GM19397 (cell line): ENCODE measurements at regions not wholly inside any gene's neighbourhood (a gene's known extent, or its start where the extent isn't known, plus 50 kb on each side); places are given as distances from the start of the nearest gene placed in this dataset.
"Not testable (repeated sequence)": the region's sequence is repeated elsewhere in the genome, so short reads cannot be mapped to it uniquely, and the experiment has no call there.

ENCODE experiments used
- ATAC-seq: cut with Tn5 transposase; IDR thresholded peaks from one replicate; pipeline ENCODE4 v1.9.1; 2021; ENCODE audit warnings: mild to moderate bottlenecking, moderate library complexity; ENCODE audit not compliant: unreplicated experiment

- ATAC-seq, result no peak
Observed at GRCh38 chr5:32842813-32843530, 131.9 kb downstream of the NPR3 start.

- ATAC-seq, result no peak
Observed at GRCh38 chr5:32843531-32843895, 132.4 kb downstream of the NPR3 start.

- ATAC-seq, result no peak
Observed at GRCh38 chr5:32845171-32845570, 134.1 kb downstream of the NPR3 start.

- ATAC-seq, result no peak
Observed at GRCh38 chr5:32848120-32848519, 137.0 kb downstream of the NPR3 start.

GRCh38 chr5:32848681-32849080, 137.6 kb downstream of the NPR3 start:
- ATAC-seq, result no peak

GRCh38 chr5:32850817-32851496, 139.8 kb downstream of the NPR3 start:
- no peak for ATAC-seq

- ATAC-seq, result no peak
Observed at GRCh38 chr5:32851559-32852173, 140.5 kb downstream of the NPR3 start.

GRCh38 chr5:32852535-32852934, 141.4 kb downstream of the NPR3 start:
- no peak for ATAC-seq

- no peak for ATAC-seq
Observed at GRCh38 chr5:32852976-32853375, 141.9 kb downstream of the NPR3 start.

GRCh38 chr5:32854473-32854872, 143.4 kb downstream of the NPR3 start:
- ATAC-seq, result no peak

- ATAC-seq, result no peak
Observed at GRCh38 chr5:32859211-32859641, 148.1 kb downstream of the NPR3 start.

GRCh38 chr5:32865475-32865874, 154.4 kb downstream of the NPR3 start:
- ATAC-seq, result no peak

- no peak for ATAC-seq
Observed at GRCh38 chr5:32866138-32866537, 155.0 kb downstream of the NPR3 start.

- no peak for ATAC-seq
Observed at GRCh38 chr5:32869216-32869615, 158.1 kb downstream of the NPR3 start.

- no peak for ATAC-seq
Observed at GRCh38 chr5:32876791-32877190, 165.7 kb downstream of the NPR3 start.

- ATAC-seq, result not testable (repeated sequence)
Observed at GRCh38 chr5:32879364-32879763, 168.2 kb downstream of the NPR3 start.

- no peak for ATAC-seq
Observed at GRCh38 chr5:32880796-32881195, 169.7 kb downstream of the NPR3 start.

GRCh38 chr5:32887390-32887789, 176.3 kb downstream of the NPR3 start:
- no peak for ATAC-seq

- ATAC-seq, result no peak
Observed at GRCh38 chr5:32889078-32889477, 178.0 kb downstream of the NPR3 start.

GRCh38 chr5:32903613-32904012, 192.5 kb downstream of the NPR3 start:
- no peak for ATAC-seq

- ATAC-seq, result no peak
Observed at GRCh38 chr5:32908641-32909040, 197.5 kb downstream of the NPR3 start.

GRCh38 chr5:32909207-32909606, 198.1 kb downstream of the NPR3 start:
- no peak for ATAC-seq
